CD14-positive monocyte (primary cell): ENCODE measurements at regions not wholly inside any gene's neighbourhood (a gene's known extent, or its start where the extent isn't known, plus 50 kb on each side); places are given as distances from the start of the nearest gene placed in this dataset.

Experiments used
- DNase-seq, 3 donors: peaks; one replicate each; pipeline ENCODE4 v3.0.0-alpha.2; 2011 to 2022
- H2AFZ ChIP-seq: 2 replicates; pipeline ENCODE4 v1.6.0; 2012; ENCODE audit warnings: mild to moderate bottlenecking, low read depth, low read length, inconsistent platforms; ENCODE audit not compliant: insufficient read depth, poor library complexity, severe bottlenecking
- H3K27ac ChIP-seq, 2 donors: 1 replicate in 1 of 2; 2 replicates in 1 of 2; pipeline ENCODE4 v1.5.1; 2012 to 2013; ENCODE audit warnings: low read length in 2 of 2, control low read depth in 1 of 2, inconsistent platforms in 1 of 2, low read depth in 1 of 2, mild to moderate bottlenecking in 1 of 2
- H3K27me3 ChIP-seq, 2 donors: one replicate each; pipeline versions ENCODE4 v1.6.0 to v1.6.1; 2011 to 2013; ENCODE audit warnings: low read length in 2 of 2; ENCODE audit not compliant: control insufficient read depth in 2 of 2, insufficient read depth in 2 of 2
- H3K36me3 ChIP-seq, 2 donors: replicated peaks in 1 of 2; 1 replicate in 1 of 2; 2 replicates in 1 of 2; pipeline versions ENCODE4 v1.5.1 to v1.6.1; 2012 to 2013; ENCODE audit warnings: low read length in 2 of 2, control low read depth in 1 of 2, inconsistent platforms in 1 of 2, mild to moderate bottlenecking in 1 of 2; ENCODE audit not compliant: insufficient read depth in 2 of 2, control insufficient read depth in 1 of 2
- H3K4me1 ChIP-seq, 2 donors: 1 replicate in 1 of 2; 2 replicates in 1 of 2; pipeline versions ENCODE4 v1.5.1 to v1.6.1; 2012 to 2013; ENCODE audit warnings: low read length in 2 of 2, control low read depth in 1 of 2, inconsistent platforms in 1 of 2, mild to moderate bottlenecking in 1 of 2, moderate library complexity in 1 of 2; ENCODE audit not compliant: insufficient read depth in 2 of 2, control insufficient read depth in 1 of 2
- H3K4me2 ChIP-seq: replicated peaks from 2 replicates; pipeline ENCODE3; 2012; ENCODE audit warnings: low read length, moderate library complexity, mild to moderate bottlenecking; ENCODE audit not compliant: poor library complexity, severe bottlenecking; ENCODE audit errors: extremely low read depth
- H3K4me3 ChIP-seq, 3 experiments: fragments of 200-600 bp in 1 of 3; sonication (generic) in 1 of 3; replicated peaks in 1 of 3; 1 replicate in 2 of 3; 2 replicates in 1 of 3; pipeline ENCODE4 v1.5.1; 2011 to 2013; ENCODE audit warnings: low read length in 3 of 3, mild to moderate bottlenecking in 3 of 3, control low read depth in 2 of 3, low read depth in 2 of 3, inconsistent platforms in 1 of 3, moderate library complexity in 1 of 3
- H3K79me2 ChIP-seq: 2 replicates; pipeline ENCODE4 v1.6.0; 2012; ENCODE audit warnings: mild to moderate bottlenecking, control low read depth, inconsistent platforms, low read length, moderate library complexity; ENCODE audit not compliant: insufficient read depth
- H3K9ac ChIP-seq: 2 replicates; pipeline ENCODE4 v1.6.0; 2017; ENCODE audit warnings: low read length, mild to moderate bottlenecking; ENCODE audit not compliant: insufficient read depth, poor library complexity, severe bottlenecking
- H3K9me3 ChIP-seq, 2 donors: replicated peaks in 1 of 2; 1 replicate in 1 of 2; 2 replicates in 1 of 2; pipeline versions ENCODE4 v1.5.1 to v1.6.1; 2012 to 2013; ENCODE audit warnings: low read length in 2 of 2, control low read depth in 1 of 2; ENCODE audit not compliant: control insufficient read depth in 1 of 2, insufficient read depth in 1 of 2
- H4K20me1 ChIP-seq: 2 replicates; pipeline ENCODE4 v1.6.0; 2012; ENCODE audit warnings: mild to moderate bottlenecking, low read length, control low read depth, moderate library complexity; ENCODE audit not compliant: insufficient read depth
- H3K27ac Mint-ChIP-seq, 7 donors: one replicate each; pipeline ENCODE4 v1.8.0; 2020; ENCODE audit warnings: mild to moderate bottlenecking in 7 of 7, mixed read lengths in 7 of 7, moderate library complexity in 6 of 7, inconsistent platforms in 2 of 7
- H3K27me3 Mint-ChIP-seq, 3 donors: one replicate each; pipeline ENCODE4 v1.8.0; 2021 to 2022; ENCODE audit warnings: low read depth in 3 of 3, mild to moderate bottlenecking in 3 of 3, mixed read lengths in 3 of 3, moderate library complexity in 3 of 3, inconsistent platforms in 1 of 3
- H3K36me3 Mint-ChIP-seq, 2 donors: one replicate each; pipeline ENCODE4 v1.8.0; 2020; ENCODE audit warnings: mixed read lengths in 2 of 2, inconsistent platforms in 1 of 2, mild to moderate bottlenecking in 1 of 2
- H3K4me1 Mint-ChIP-seq: one replicate; pipeline ENCODE4 v1.8.0; 2020; ENCODE audit warnings: mild to moderate bottlenecking, mixed read lengths
- H3K4me3 Mint-ChIP-seq, 2 donors: one replicate each; pipeline ENCODE4 v1.8.0; 2020; ENCODE audit warnings: mild to moderate bottlenecking in 2 of 2, mixed read lengths in 2 of 2, moderate library complexity in 1 of 2
- H3K9me3 Mint-ChIP-seq, 7 donors: one replicate each; pipeline ENCODE4 v1.8.0; 2020 to 2022; ENCODE audit warnings: mixed read lengths in 7 of 7, mild to moderate bottlenecking in 6 of 7, moderate library complexity in 6 of 7, inconsistent platforms in 2 of 7
- WGBS: methylation state at CpG from one replicate; pipeline ENCODE4 v1.1.5; 2013; ENCODE audit warnings: missing lambda C conversion rate; ENCODE audit not compliant: insufficient coverage; 5-methylcytosine and 5-hydroxymethylcytosine counted together
- intact Hi-C, 2 donors: fragments of 100-400 bp; cut with micrococcal nuclease; formaldehyde crosslinking; loops; one replicate each; pipeline versions ENCODE4 v1.15.0 to v1.15.1; 2023
- TF ChIP-seq, protein P1 (sequence below): fragments of 200-600 bp; IDR thresholded peaks from one replicate; pipeline ENCODE4 v1.8.0; 2022; ENCODE audit warnings: antibody characterized with exemption, mild to moderate bottlenecking

DNA sequence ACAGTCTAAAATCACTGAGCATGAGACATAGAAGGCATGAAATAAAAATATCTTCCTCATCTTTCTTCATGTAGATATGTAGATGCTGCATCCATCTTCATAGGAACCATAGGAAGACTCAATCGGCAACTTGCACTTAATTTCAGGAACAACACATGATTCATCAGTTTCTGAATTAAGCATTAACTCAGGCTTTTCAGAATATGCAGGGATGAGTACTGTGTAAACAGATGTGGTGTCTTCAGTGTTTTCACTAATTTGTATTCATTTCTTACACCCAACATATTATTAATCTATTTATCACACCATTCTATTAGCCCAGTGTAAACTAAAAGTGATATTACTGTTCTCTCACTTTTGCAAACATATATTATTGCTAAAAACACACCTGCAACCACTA, 305.9 kb upstream of the DAB2 start:
- Mint-ChIP-seq H3K27me3 (peaks cover 0 to 1% (median 1%) of the 10 kb centered on the region in 3 donors), H3K27ac (no peak overlapping the region), H3K4me3 (no peak overlapping the region), H3K9me3 (peaks cover 0 to 5% (median 0%) of the 10 kb centered on the region in 7 donors), H3K36me3 (no peaks in the 10 kb centered on the region), H3K4me1 (no peaks in the 10 kb centered on the region)
- no peak overlapping the region for H2AFZ ChIP-seq
- H3K4me2 ChIP-seq: no peak overlapping the region
- no peaks in the 10 kb centered on the region for H4K20me1 ChIP-seq
- TF ChIP-seq, protein P1, sequence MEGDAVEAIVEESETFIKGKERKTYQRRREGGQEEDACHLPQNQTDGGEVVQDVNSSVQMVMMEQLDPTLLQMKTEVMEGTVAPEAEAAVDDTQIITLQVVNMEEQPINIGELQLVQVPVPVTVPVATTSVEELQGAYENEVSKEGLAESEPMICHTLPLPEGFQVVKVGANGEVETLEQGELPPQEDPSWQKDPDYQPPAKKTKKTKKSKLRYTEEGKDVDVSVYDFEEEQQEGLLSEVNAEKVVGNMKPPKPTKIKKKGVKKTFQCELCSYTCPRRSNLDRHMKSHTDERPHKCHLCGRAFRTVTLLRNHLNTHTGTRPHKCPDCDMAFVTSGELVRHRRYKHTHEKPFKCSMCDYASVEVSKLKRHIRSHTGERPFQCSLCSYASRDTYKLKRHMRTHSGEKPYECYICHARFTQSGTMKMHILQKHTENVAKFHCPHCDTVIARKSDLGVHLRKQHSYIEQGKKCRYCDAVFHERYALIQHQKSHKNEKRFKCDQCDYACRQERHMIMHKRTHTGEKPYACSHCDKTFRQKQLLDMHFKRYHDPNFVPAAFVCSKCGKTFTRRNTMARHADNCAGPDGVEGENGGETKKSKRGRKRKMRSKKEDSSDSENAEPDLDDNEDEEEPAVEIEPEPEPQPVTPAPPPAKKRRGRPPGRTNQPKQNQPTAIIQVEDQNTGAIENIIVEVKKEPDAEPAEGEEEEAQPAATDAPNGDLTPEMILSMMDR: no peak
- intact Hi-C loops: no loop called here
- H3K79me2 ChIP-seq: no peaks in the 10 kb centered on the region
- DNase-seq: no peak
- H3K4me3 ChIP-seq: no peak overlapping the region
- no peaks in the 10 kb centered on the region for H3K9me3 ChIP-seq
- no CpG with 5 or more reads among the region's 1 CpG for WGBS
- H3K4me1 ChIP-seq: no peaks in the 10 kb centered on the region
- H3K27me3 ChIP-seq: no peaks in the 10 kb centered on the region
- no peak overlapping the region for H3K27ac ChIP-seq
- no peak overlapping the region for H3K9ac ChIP-seq
- no peaks in the 10 kb centered on the region for H3K36me3 ChIP-seq

DNA sequence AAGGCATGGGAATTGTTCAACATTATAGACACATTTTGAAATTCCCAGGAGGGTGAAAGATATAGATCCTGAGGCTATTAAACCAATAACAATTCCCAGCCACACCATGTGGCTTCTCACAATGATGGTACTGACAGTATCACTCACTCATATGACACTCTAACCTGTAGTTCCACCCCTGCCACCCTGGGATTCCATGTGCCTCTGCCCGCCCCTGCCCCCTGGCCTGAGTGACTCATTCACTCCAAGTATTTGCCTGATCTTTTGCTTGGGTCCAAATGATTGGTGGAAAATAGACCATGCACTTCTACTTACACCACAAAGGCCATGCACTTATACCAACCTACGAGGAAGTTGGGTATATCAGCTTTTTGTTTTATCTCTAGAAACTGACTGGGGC, 305.2 kb upstream of the DAB2 start:
- peaks cover 0 to 1% (median 1%) of the 10 kb centered on the region in 3 donors for H3K27me3 Mint-ChIP-seq
- WGBS: no CpG with 5 or more reads among the region's 2 CpGs

More for the DNA sequence above, 305.2 kb upstream of the DAB2 start:
- Mint-ChIP-seq H3K9me3 (peaks cover 0 to 5% (median 0%) of the 10 kb centered on the region in 7 donors), H3K4me1 (no peaks in the 10 kb centered on the region), H3K36me3 (no peaks in the 10 kb centered on the region), H3K4me3 (no peak overlapping the region), H3K27ac (peak overlapping the region in 1 of 7 donors; percentile 51)
- Histone ChIP-seq H3K36me3 (no peaks in the 10 kb centered on the region), H3K27ac (no peak overlapping the region), H3K9ac (no peak overlapping the region), H4K20me1 (no peaks in the 10 kb centered on the region), H3K4me3 (no peak overlapping the region), H3K9me3 (no peaks in the 10 kb centered on the region), H2AFZ (no peak overlapping the region), H3K79me2 (no peaks in the 10 kb centered on the region), H3K27me3 (no peaks in the 10 kb centered on the region), H3K4me1 (no peaks in the 10 kb centered on the region), H3K4me2 (no peak overlapping the region)
- intact Hi-C loops: no loop called here
- TF ChIP-seq, protein P1: no peak
- DNase-seq: no peak
